HG02870 (cell line): ENCODE measurements at regions not wholly inside any gene's neighbourhood (a gene's known extent, or its start where the extent isn't known, plus 50 kb on each side); places are given as distances from the start of the nearest gene placed in this dataset.

Experiments used
- ATAC-seq: cut with Tn5 transposase; IDR thresholded peaks from one replicate; pipeline ENCODE4 v1.9.1; 2021; ENCODE audit warnings: mild to moderate bottlenecking, moderate library complexity; ENCODE audit not compliant: unreplicated experiment

DNA sequence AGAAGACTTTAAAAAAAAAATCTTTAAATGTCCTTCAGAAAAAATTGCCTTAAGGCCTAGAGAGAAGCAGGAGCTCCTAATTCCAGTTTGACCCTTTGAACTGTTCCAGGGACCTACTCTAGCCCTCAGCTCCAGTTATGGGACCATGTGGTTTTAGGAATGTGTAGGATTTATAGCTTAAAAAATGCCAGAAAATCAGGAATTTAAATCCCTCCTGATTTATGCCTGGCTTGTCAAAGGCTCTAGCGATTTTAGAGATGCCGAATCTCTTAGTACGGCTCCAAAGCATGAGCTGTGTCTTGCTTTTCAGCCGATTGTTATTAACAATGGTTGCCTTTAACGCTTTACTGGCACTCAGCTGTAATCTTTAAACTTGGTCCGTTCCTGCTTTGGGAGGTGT, 130.6 kb upstream of the NPVF start:
- ATAC-seq = no peak

DNA sequence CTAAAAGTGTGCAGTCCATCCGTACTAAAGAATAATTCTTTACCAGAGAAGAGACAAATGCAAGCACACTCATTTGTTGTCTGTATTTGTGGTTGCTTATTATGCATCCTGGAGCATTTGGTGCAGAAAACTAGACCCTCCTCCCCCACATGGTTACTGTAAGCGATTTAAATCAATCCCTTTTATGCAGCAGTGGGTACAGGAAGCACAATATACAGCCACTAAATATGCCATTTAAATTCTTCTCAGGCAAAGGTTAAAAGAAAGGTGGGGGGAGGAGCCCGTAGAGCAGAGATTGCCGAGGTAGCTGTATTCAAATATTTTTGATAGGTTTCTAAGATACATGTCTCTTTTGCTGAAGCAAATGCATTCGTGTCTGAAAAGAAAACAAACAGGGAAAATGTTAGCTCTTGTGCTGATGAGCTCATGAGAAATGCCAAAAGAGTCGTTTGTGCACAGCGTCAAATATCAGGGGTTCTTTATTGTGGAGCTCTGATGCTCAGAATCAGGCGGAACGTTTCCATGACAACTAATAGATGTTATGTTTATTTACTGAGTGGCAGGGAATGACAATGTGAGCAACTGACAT, 131.3 kb upstream of the NPVF start:
- ATAC-seq = no peak

DNA sequence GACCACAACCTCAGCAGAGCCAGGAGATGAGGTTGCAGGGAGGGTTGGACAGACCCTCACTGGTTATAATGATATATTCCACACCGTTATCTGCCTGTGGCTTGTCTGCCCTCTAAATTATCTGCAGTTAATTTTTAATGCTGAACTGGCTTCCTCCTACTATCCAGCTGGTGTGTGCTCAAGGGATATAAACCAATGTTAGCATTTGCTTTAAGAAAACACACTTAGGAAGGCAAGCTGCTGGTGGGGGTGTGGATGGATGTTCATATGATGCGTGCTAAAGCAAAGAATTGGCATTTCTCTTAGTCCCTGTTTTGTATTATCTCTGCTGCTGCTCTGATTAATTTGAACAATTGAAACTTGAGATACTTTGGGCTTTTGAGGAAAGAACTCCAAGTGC, 132.2 kb upstream of the NPVF start:
- no peak for ATAC-seq

DNA sequence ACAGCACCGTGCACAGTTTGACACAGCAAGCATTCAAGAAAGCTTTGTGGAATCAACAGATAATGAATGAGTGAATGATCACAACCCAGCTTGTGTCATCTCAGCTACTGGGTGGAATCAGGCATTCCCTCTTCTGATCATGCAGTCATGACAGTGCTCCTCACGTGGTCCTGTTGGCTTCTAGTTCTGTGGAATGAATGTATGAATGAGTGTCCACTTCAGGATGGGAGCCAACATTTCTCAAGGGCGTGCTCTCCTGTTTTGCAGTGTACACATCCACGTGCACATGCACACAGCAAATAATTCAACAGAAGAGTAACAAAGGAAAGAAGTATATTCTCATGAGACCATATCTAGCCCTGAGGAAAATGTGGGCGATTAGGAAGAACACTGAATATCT, 133.1 kb upstream of the NPVF start:
- no peak for ATAC-seq

DNA sequence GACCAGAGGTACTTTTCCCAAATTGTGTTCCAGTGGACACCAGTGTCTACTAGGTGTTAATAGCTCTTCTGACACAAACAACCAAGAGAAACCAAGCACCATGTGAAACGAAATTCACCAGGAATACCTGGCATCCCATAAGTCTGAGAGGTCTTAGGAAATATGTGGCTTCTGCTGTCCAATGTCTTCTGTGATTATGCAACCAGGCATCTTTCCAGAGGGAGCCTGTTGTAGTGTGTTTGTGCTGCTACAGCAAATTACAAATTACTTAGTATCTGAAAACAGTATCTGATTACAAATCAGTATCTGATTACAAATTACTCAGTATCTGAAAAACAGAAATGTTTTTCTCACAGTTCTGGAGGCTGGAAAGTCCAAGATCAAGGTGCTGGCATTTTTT, 133.6 kb upstream of the NPVF start:
- ATAC-seq = no peak

DNA sequence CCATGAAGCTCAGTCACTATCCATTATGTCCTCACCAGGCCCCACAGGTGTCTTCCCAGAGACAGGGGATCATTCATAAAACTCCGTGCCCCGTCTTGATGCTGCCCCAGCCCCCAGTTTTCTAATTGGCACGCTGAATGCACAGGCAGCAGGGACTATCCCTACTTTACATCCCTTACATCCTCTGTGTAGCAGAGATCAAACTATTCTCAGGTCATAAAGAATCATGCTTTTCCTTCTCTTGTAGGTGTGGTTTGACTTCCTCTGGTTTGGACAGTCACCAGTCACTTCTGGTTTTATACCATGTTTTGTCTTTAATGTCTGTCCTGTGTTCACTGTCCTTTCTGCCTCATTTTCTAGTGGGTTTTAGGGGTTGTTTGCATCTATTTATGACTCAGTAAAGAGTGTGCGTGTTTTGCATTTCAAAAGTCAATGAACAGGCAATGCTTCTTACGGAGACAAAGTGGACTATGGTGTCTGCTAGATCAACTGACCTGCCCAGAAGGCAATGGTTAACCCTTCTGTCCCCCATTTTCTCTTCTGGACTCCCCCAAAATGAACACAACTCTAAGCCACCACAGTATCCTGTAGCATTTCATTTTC, 140.4 kb upstream of the NPVF start:
- ATAC-seq = no peak

DNA sequence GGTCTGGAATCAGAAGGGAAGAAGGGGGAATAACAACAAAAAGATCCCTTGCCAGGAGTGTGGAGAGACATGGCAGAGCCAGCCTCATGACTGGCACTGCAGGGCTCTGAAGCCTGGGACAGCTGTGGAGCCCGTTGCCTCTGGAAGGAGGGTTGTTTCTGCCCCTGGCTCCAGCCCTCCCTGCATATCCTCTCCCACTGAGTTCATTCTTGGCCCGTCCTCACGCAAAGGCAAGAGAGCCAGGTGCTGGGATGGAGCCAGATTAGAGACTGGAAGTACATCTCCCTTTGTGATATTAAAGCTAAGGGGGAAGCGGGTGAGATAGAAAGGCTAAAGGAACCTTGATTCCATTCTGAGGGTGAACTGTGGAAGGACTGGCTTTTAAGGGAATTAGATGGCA, 141.5 kb upstream of the NPVF start:
- ATAC-seq = no peak

DNA sequence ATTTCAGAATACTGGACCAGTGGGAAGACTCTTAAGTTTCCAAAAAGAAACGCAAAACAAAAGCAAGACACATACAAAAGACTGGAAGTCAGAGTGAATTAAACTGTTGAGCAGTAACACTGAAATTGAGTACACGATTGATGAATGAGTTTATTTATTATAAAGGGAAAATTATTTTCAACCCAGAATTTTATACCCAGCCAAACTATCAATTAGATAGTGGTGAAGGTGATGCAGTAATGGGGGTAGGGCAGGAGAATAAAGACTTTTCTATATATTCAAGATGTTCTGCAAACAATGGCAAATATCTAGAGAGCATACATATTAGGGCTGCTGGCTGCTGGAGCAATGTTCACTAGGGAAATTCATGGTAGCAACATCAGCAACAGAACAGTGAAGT, 143.7 kb upstream of the NPVF start:
- no peak for ATAC-seq

DNA sequence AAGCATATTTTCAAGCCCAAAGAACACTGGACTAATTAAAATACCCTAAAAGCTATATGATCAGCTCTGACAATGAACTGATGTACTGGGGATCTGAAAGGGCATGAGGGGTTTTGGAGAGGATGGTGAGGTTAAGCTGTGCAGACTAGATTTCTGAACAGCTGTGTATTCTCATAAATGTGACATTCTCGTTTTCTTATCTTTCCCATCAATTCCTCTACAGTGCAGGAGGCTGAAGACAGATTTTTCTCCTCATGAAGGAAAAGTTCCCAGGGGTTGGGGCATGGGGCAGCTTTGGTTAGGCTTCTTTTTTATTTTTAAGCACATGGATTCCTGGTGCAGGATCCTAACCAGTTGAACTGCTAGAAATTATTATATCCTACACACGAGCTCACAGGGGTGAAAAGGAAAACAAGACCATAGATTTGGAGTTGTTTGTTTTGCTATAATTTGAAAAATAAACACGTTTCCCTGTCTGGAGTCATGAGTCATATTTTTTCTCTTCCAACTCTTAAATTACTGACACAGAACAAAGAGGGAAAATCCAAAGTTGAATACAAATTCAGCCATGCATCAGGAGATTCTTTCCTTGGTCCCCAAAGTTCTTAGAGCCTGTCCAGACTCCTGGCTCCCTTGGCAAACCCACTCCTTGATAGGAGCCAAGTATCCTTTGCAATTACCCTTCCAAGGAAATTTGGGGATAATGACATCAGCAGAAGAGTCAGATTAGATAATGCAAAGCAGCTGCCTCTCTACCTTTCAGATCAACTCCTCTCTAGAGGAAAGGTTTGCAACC, 147.7 kb upstream of the NPVF start:
- no peak for ATAC-seq

DNA sequence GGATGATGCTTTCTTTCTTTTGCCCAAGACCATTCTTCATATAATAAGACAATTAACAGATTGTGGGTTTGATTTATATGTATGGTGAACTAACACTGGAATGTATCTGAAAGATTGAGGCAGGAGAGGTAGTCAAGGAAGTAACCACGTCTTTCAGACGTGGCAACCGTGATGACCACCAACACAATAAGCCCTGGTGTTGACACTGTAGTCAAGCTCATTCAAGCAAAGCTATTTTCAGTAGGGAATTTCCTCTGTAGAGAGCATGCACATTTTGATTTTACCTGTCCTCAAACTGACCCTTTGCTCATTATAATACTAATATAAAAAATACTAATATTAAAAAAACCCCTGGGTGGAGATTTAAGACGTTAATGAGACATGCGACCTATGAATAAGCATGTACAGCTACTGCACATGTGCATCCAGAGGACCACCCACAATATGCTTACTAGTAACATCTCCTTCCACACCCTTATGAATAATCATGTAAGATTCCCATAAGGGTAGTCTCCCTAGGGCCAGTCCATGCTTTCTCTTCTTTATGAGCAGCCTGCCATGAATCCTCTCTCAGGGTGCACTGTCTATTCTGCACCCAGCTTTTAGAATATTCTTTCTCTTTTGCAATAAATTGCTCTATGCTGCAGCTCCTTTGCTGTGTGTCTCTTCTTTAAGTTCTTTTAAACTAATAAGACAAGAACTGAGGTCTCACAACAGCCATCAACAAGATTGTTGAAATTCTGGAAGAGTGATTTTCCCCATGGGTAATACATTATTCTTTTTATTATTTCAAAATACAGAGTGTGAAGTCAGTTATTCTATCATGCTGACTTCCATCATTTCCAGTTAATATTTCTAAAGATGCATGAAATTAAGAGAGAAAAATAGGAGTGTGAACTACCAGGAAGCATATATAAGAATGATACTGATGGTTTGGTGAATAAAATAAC, 151.3 kb upstream of the NPVF start:
- no peak for ATAC-seq

DNA sequence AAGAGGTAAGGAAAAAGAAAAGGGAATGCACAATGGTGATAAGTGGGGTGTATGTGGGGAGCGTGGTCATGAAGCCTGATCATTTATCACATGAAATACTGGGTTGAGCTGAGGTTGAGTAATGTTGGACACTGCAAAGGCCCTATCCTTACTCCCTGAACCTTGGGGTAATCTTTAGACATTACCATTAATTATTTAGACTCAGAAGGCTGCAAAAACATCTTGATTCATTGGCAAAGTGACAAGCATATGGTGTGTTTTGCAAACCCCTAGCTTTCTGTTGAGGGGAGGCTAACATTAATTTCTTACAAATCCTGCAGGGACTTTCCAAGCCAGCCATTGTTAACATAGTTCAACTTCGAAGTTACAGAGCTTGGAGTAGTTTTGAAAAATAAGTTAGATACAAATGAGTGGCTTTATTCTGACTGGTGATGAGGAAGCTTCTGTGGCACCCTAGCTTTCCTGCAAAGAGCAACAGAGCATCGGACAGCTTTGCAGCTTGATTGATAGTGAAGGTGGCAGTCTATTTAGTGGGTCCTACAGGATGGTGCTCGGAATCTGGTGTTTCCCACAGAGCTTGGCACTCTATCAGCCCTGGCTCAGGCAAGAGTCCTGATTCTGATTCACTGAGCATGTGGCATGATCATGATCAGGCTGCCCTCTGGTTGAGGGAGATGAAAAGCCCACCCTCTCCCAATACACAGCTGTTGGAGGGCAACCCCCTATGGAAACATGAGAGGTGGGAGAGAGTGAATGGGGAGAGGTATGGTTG, 153.7 kb upstream of the NPVF start:
- no peak for ATAC-seq

DNA sequence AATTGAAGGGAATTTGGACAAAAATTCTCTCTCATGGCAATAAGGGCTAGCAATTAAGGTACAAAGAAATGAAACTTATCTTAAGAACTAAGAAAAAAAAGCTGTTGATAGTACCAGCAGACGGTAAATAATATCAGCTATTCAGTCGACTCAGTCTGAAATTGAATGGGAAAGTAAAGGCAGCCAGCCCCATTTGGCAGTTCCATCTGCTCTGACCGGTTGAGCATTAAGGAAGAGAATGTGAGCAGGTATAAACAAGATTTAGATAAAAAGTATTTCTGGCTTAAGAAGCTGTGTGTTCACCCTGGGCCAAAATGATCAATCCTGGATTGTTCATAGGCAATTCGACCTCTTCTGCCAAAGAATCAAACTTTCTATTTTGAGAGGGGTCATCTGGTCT, 154.6 kb upstream of the NPVF start:
- no peak for ATAC-seq

DNA sequence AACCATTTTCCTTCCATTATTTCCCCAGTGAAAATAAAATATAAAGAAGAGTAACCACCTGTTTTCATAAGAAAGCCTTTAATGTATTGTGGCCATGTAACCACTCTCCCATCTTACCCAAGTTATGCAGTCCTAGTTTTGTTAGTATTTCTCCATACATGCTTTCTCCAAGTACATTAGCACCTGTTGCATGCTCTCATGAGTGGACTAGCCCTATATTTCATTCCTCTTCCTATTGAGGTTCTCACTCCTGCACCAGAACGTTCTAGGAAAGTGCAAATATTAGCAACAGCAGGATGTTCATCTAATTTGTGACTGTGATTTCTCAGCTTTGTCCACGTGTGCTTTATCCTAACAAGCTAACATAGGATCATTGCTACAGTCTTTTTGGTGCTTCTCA, 155.1 kb upstream of the NPVF start:
- ATAC-seq = no peak

DNA sequence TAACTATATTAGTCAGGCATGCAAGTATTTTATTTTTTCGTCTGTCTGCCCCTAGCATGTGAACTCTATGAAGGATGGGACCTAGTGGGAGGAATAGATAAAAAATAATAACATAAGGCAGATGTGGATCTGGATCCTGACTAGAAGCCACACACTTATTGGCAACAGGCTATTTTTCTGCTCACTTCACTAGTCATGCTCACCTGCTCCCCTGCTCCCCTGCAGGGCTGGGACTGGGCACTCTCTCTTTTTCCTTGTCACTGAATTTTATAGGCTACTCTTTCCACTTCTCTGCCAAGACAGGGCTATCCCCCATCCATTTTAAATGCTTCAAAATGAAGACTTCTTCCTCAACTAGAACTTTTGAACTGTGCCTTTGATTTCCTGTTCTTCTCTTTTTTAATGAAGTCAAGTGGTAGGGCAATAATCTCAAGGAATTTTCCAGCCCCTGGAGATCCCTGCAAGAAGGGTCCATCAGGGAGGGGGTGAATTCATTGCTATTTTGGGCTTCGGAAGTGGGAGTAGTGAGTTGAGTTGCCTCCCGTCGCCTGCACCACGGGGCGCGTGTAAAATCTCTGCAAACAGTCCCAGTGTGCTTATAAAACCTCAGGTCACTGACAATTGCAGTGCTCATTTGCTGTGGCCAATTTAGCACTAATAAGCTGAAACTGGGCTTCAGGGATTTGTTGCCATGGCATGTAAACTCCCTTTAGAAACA, 156.7 kb upstream of the NPVF start:
- no peak for ATAC-seq

DNA sequence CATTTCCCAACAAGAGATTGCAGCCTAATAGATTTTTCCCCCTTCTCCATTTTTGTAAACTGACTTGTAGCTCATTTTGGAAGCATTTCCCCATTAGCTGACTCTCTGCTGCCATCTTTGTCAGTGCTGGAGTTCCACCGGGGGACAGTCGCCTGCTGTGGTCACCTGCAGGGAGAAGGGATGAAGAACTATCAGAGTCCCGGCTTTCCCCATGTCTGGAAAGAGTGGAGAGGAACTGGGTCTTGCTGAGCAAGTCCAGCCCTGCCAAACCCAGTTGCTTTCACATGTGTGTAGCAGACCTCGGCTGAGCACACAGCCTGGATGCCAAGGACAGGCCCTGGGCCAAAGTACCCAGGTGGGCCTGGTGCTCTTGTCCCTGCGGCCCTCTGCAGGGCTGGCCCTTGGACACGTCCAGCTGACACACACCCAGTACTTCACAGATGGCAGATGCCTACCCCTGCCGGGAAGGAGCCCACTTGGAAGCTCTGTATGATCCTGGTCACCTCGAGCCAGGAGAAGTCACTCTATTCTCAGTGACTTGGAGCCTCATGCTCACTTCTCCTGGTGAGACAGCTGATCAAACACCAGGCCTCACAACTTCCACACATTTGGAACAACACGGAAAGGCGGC, 157.3 kb upstream of the NPVF start:
- no peak for ATAC-seq

DNA sequence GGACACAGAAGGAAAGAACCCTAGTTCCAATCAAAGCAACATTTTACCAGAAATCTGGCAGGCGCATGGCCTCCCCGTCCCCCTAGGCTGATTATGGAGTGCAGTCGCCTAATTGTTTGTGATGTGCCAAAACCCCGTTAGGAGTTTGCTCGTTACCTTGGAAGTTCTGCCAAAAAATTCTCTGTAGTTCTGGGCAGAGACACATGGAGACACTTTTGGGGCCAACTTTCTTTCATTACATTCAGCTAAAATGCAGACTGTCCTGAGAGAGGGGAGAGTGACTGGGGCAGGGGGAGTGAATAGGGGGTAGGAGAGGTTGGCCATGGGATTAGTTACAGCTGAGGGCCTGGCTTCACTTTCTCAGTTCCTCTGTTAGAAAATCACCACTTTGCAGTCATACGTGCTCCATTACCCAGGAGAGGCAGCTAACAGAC, 158.0 kb upstream of the NPVF start:
- no peak for ATAC-seq

DNA sequence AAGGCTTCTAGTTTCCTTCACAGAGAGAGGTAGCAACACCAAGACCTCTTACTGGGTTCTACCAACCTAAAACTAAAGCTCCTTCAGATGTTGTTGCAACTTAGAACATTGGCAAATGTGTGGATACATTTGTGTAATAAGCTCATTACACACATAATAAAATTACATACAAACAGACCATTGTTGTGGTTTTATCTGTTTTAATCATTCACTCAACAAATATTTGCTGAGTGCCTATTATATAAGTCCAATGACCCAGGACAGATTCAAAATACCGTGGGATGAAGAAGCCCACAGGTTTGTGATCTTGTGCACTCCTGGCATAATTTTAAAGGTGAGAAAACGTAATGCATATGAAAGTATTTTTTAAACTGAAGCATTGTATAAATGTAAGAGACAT, 160.4 kb upstream of the NPVF start:
- ATAC-seq = no peak

DNA sequence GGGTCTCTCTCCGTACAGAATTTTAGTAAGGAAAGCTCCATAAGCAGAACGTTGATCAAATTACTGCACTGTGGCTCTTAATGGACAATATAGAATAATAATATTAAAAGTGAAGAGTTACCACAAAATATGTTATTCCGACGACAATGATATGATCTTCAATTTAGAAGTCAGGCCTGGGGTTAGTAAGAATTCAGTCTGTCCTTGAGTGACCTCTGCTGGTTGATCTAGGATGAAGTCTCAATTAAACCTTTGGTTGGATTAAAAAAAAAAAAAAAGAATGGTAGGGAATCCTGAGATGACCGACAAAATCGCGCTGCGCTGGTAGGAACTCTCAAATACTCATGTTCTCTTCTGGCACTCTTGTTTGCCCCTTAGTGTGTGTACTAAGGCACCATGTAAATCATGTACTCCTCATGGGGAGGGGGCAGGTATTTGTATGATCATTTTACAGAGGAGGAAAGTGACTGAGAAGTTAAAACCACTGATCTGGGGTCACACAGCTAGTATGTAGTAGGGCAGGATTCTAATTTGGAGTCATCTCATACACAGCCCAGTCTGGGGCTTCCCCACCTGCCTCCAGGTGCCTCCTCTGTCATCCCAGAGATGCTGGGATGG, 161.3 kb upstream of the NPVF start:
- no peak for ATAC-seq

DNA sequence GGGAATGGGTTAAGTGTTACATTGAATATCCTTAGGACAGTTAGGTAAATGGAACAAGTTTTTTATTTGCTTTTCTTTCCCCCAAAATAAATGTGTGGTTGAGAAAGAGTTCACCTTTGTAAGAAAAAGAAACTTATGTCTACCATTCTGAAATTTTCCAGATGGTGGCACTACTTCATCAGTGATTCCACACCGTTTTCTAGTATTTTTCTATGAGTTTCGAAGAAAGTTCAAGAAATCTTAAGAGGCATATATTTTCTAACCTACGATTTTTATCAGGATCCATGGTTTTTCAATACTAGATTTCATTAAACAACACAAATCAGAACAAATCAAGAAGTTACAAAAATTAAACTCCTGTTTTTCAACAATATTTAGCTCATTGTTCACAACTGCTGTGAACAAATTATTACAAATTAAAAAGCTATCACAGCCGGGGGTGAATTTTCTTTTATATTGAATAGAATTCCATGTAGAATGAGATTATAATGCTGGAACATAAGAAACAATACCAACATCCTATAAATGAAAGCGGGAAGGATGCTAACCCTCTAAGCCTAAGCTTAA, 163.1 kb upstream of the NPVF start:
- ATAC-seq = no peak
